ENCODE measurements at regions not wholly inside any gene's neighbourhood (a gene's known extent, or its start where the extent isn't known, plus 50 kb on each side); places are given as distances from the start of the nearest gene placed in this dataset.
A peak's percentile ranks its signal among the peaks of the same experiment; 100 is the strongest.
"Not testable (repeated sequence)": the region's sequence is repeated elsewhere in the genome, so short reads cannot be mapped to it uniquely, and the experiment has no call there.

GRCh38 chr6:167684276-167685104 is 142.2 kb upstream of the AFDN start:
- ATAC-seq (ENCODE audit: poor library complexity) (no peak), DNase-seq (no peak)
- intact Hi-C loops (cut with DNase I): no loop called here

- intact Hi-C loops (cut with DNase I): no loop called here
- DNase-seq: no peak
- no peak for ATAC-seq (ENCODE audit: poor library complexity)
These were observed 141.1 kb upstream of the AFDN start for GRCh38 chr6:167685654-167686053.

- intact Hi-C loops (cut with DNase I): no loop called here
- DNase-seq: no peak
- ATAC-seq (ENCODE audit: poor library complexity): no peak
These were observed 140.4 kb upstream of the AFDN start for GRCh38 chr6:167686204-167686893.

GRCh38 chr6:167687116-167687725 is 139.5 kb upstream of the AFDN start:
- intact Hi-C loops (cut with DNase I): no loop called here
- ATAC-seq (ENCODE audit: poor library complexity) (no peak), DNase-seq (no peak)

- no peak for DNase-seq
- ATAC-seq (ENCODE audit: poor library complexity): no peak
- intact Hi-C loops (cut with DNase I): no loop called here
These were observed 138.6 kb upstream of the AFDN start for GRCh38 chr6:167688123-167688522.

GRCh38 chr6:167689278-167689677 is 137.4 kb upstream of the AFDN start:
- no peak for DNase-seq
- intact Hi-C loops (cut with DNase I): no loop called here
- ATAC-seq (ENCODE audit: poor library complexity): no peak

GRCh38 chr6:167689751-167690150 is 137.0 kb upstream of the AFDN start:
- ATAC-seq (ENCODE audit: poor library complexity) (peak; percentile 39), DNase-seq (no peak)
- intact Hi-C loops (cut with DNase I): no loop called here

GRCh38 chr6:167690167-167690922 is 136.4 kb upstream of the AFDN start:
- DNase-seq; ATAC-seq (ENCODE audit: poor library complexity); intact Hi-C loops (cut with DNase I): not testable (repeated sequence)

GRCh38 chr6:167690931-167691330 is 135.8 kb upstream of the AFDN start:
- ATAC-seq (ENCODE audit: poor library complexity) (no peak), DNase-seq (no peak)
- intact Hi-C loops (cut with DNase I): no loop called here

GRCh38 chr6:167691533-167692312 is 135.0 kb upstream of the AFDN start:
- no peak for ATAC-seq (ENCODE audit: poor library complexity)
- no peak for DNase-seq
- intact Hi-C loops (cut with DNase I): no loop called here

- ATAC-seq (ENCODE audit: poor library complexity); DNase-seq; intact Hi-C loops (cut with DNase I): not testable (repeated sequence)
These were observed 133.2 kb upstream of the AFDN start for GRCh38 chr6:167693478-167693877.

- intact Hi-C loops (cut with DNase I): no loop called here
- DNase-seq: no peak
- ATAC-seq (ENCODE audit: poor library complexity): no peak
These were observed 130.9 kb upstream of the AFDN start for GRCh38 chr6:167695831-167696230.

- DNase-seq: no peak
- intact Hi-C loops (cut with DNase I): no loop called here
- ATAC-seq (ENCODE audit: poor library complexity): no peak
These were observed 130.4 kb upstream of the AFDN start for GRCh38 chr6:167696296-167696695.

GRCh38 chr6:167697316-167697715 is 129.4 kb upstream of the AFDN start:
- intact Hi-C loops (cut with DNase I): no loop called here
- no peak for DNase-seq
- ATAC-seq (ENCODE audit: poor library complexity): no peak

GRCh38 chr6:167698540-167698939 is 128.2 kb upstream of the AFDN start:
- no peak for ATAC-seq (ENCODE audit: poor library complexity)
- no peak for DNase-seq
- intact Hi-C loops (cut with DNase I): no loop called here

GRCh38 chr6:167699141-167699931 is 127.4 kb upstream of the AFDN start:
- DNase-seq (peak; percentile 89), ATAC-seq (ENCODE audit: poor library complexity) (peak; percentile 95)
- intact Hi-C loops (cut with DNase I): no loop called here

GRCh38 chr6:167700199-167700598 is 126.5 kb upstream of the AFDN start:
- ATAC-seq (ENCODE audit: poor library complexity) (no peak), DNase-seq (no peak)
- intact Hi-C loops (cut with DNase I): no loop called here

GRCh38 chr6:167701010-167701409 is 125.7 kb upstream of the AFDN start:
- ATAC-seq (ENCODE audit: poor library complexity) (no peak), DNase-seq (no peak)
- intact Hi-C loops (cut with DNase I): no loop called here
